ACC112 (cell line): ENCODE measurements at regions not wholly inside any gene's neighbourhood (a gene's known extent, or its start where the extent isn't known, plus 50 kb on each side); places are given as distances from the start of the nearest gene placed in this dataset.

Experiments used
- H2AFZ ChIP-seq: fragments of 200-600 bp; sonication (generic); one replicate; pipeline ENCODE4 v1.6.0; 2017; ENCODE audit warnings: antibody characterized with exemption, low read length; ENCODE audit not compliant: unreplicated experiment
- H3K27ac ChIP-seq: fragments of 200-600 bp; sonication (generic); 2 replicates; pipeline ENCODE4 v1.5.1; 2014; ENCODE audit warnings: low read depth, mild to moderate bottlenecking, antibody characterized with exemption, low read length, moderate library complexity
- H3K27me3 ChIP-seq: fragments of 200-600 bp; sonication (generic); 2 replicates; pipeline ENCODE4 v1.6.1; 2014; ENCODE audit warnings: mild to moderate bottlenecking, antibody characterized with exemption, low read length, moderate library complexity, mixed read lengths; ENCODE audit not compliant: insufficient read depth
- H3K36me3 ChIP-seq: fragments of 200-600 bp; sonication (generic); 2 replicates; pipeline ENCODE4 v1.6.1; 2016; ENCODE audit warnings: mild to moderate bottlenecking, antibody characterized with exemption, low read length, moderate library complexity, mixed read lengths; ENCODE audit not compliant: insufficient read depth
- H3K4me1 ChIP-seq: fragments of 200-600 bp; sonication (generic); one replicate; pipeline ENCODE4 v1.6.1; 2016; ENCODE audit warnings: low read length, mixed read lengths; ENCODE audit not compliant: insufficient read depth, unreplicated experiment, control insufficient read depth
- H3K4me3 ChIP-seq: fragments of 200-600 bp; sonication (generic); 2 replicates; pipeline ENCODE4 v1.5.1; 2014; ENCODE audit warnings: mild to moderate bottlenecking, low read depth, low read length
- H3K79me2 ChIP-seq: fragments of 200-600 bp; sonication (generic); one replicate; pipeline ENCODE4 v1.6.0; 2016; ENCODE audit warnings: low read length; ENCODE audit not compliant: control insufficient read depth, unreplicated experiment, insufficient read depth

DNA sequence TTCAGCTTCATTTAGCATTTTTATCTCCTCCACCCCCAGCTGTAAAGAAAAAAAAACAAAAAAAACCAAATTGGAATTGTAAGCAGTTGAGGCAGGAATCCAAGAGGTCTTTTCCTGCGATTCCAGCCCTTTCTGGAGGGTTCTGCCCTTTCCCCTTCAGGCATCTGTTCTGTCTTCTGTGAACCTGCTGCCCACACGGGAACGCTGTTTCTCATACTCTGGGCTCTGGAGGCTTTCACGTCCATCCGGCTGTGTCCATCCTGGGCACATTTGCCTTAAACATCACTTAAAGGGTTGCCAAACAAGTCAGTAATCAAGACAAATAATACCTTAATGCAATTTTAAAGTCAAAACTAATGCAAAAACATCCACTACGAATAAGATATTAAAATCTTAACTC, 302.8 kb upstream of the PITRM1 start:
- no peaks in the 10 kb centered on the region for H3K27me3 ChIP-seq
- no peaks in the 10 kb centered on the region for H3K36me3 ChIP-seq
- no peaks in the 10 kb centered on the region for H3K79me2 ChIP-seq
- H3K4me3 ChIP-seq, result no peak overlapping the region
- H2AFZ ChIP-seq, result no peak overlapping the region
- peaks cover 27% of the 10 kb centered on the region for H3K4me1 ChIP-seq
- H3K27ac ChIP-seq, result no peak overlapping the region

- no peaks in the 10 kb centered on the region for H3K36me3 ChIP-seq
- H3K27me3 ChIP-seq, result no peaks in the 10 kb centered on the region
- no peaks in the 10 kb centered on the region for H3K79me2 ChIP-seq
- H3K27ac ChIP-seq, result no peak overlapping the region
- H3K4me3 ChIP-seq, result no peak overlapping the region
- H3K4me1 ChIP-seq, result peaks cover 33% of the 10 kb centered on the region
- H2AFZ ChIP-seq, result no peak overlapping the region
Measured at GRCh38 chr10:3474266-3474665, 301.7 kb upstream of the PITRM1 start.

DNA sequence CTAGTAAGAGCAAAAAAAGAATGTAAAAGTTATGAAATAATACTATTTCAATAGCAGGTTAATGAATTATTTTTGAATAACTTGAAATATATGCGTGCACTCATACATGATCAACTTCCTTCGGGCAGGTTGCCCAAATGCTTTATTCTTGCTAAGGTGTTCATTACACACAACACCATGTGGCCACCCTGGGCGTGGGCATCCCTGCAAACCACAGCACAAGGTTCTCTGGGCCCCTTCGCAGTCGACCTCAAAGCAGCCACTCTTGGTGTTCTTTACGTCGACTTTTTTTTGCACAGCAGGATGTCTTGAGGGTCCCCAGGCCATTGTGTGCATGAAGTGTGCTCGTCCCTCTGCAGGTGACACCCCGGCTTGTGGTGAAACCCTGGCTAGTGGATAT, 300.7 kb upstream of the PITRM1 start:
- Histone ChIP-seq H3K4me3 (no peak overlapping the region), H3K27ac (no peak overlapping the region), H3K4me1 (peaks cover 39% of the 10 kb centered on the region), H3K79me2 (no peaks in the 10 kb centered on the region), H3K36me3 (no peaks in the 10 kb centered on the region), H3K27me3 (no peaks in the 10 kb centered on the region), H2AFZ (peak overlapping the region; percentile 80)

DNA sequence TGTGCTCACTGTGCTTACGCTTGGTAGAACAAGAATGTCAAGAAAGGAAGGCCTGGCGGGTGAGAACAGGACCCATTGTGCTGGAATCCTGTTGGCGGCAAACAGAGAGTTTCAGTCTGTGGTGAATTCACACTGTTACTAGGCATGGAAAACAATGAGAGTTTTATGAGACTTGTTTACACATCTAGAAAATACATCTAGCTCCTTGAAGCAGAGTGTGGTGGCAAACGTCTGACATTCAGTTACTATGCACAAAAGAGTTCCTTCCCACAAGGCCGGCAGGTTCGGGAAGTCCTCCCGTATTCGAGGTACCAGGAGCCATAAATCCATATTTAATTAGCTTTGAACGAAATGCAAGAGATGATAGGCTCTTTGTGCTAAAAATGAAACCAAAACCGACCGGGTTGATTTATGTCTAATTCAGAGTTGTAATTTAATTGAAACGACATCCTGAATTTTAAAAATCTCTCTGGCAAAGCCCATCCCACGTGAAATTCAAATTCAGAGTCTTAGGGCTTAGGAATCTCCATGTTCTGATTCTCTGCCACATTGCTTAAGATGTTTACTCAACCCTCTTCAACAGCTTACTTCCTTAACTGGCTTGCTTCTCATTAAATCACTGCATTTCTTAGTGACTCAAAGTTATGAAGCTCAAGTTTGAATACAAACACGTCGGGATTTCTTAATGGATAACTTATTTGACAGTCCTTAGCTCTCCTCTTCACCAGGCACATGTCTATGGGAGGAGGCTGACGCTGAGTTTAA, 299.9 kb upstream of the PITRM1 start:
- H3K36me3 ChIP-seq, result no peaks in the 10 kb centered on the region
- H3K4me1 ChIP-seq, result peaks cover 35% of the 10 kb centered on the region
- peak overlapping the region; percentile 59 for H3K27ac ChIP-seq
- peak overlapping the region; percentile 71 for H3K4me3 ChIP-seq
- peak overlapping the region; percentile 80 for H2AFZ ChIP-seq
- H3K79me2 ChIP-seq, result no peaks in the 10 kb centered on the region
- no peaks in the 10 kb centered on the region for H3K27me3 ChIP-seq

DNA sequence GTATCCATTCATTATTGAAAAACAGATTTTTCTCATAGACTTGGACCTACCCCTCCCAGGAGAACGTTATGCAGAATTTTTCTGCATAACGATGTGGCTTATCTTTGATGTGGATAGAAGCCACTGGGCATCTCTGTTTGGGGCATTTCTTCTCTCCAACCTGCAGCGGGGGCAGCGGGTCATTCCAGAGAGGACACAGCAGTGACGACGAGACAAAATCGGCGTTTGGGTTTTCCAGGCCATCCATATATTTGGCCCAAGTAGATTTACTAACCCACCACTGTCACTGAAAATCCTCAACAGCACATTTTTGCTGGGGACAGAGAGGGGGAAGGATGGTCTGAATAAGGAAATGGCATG, 299.3 kb upstream of the PITRM1 start:
- H2AFZ ChIP-seq, result peak overlapping the region; percentile 80
- H3K27ac ChIP-seq, result peak overlapping the region; percentile 59
- peaks cover 41% of the 10 kb centered on the region for H3K4me1 ChIP-seq
- H3K36me3 ChIP-seq, result no peaks in the 10 kb centered on the region
- H3K4me3 ChIP-seq, result peak overlapping the region; percentile 71; the same call in 1 of the 2 replicates
- H3K79me2 ChIP-seq, result no peaks in the 10 kb centered on the region
- H3K27me3 ChIP-seq, result no peaks in the 10 kb centered on the region

- H3K27ac ChIP-seq, result no peak overlapping the region
- H3K79me2 ChIP-seq, result no peaks in the 10 kb centered on the region
- peaks cover 44% of the 10 kb centered on the region for H3K4me1 ChIP-seq
- no peak overlapping the region for H2AFZ ChIP-seq
- no peak overlapping the region for H3K4me3 ChIP-seq
- no peaks in the 10 kb centered on the region for H3K36me3 ChIP-seq
- H3K27me3 ChIP-seq, result no peaks in the 10 kb centered on the region
Measured at GRCh38 chr10:3471472-3471871, 298.9 kb upstream of the PITRM1 start.

GRCh38 chr10:3470191-3470590, 297.6 kb upstream of the PITRM1 start:
- H3K27me3 ChIP-seq, result no peaks in the 10 kb centered on the region
- peaks cover 44% of the 10 kb centered on the region for H3K4me1 ChIP-seq
- no peak overlapping the region for H3K27ac ChIP-seq
- H2AFZ ChIP-seq, result no peak overlapping the region
- no peaks in the 10 kb centered on the region for H3K79me2 ChIP-seq
- no peak overlapping the region for H3K4me3 ChIP-seq
- H3K36me3 ChIP-seq, result no peaks in the 10 kb centered on the region

DNA sequence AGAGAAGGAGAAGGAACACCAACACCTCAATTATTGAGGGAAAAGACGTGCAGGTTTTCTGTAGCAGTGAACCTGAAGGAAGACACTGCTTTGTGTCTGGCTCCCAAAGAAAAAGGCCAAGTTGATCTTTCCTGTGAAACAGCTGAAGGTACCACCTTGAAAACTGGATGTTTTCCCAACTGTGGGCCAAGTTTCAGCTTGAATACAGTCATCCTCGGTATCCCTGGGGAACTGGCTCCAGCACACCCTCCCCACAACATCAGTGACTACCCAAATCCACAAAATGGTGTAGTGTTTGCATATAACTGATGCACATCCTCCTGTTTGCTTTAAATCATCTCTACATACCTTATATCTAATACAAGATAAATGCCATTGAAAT, 297.0 kb upstream of the PITRM1 start:
- H3K36me3 ChIP-seq, result no peaks in the 10 kb centered on the region
- H2AFZ ChIP-seq, result no peak overlapping the region
- H3K4me1 ChIP-seq, result peaks cover 44% of the 10 kb centered on the region
- H3K79me2 ChIP-seq, result no peaks in the 10 kb centered on the region
- H3K27me3 ChIP-seq, result no peaks in the 10 kb centered on the region
- H3K27ac ChIP-seq, result peak overlapping the region; percentile 100
- H3K4me3 ChIP-seq, result peak overlapping the region; percentile 64

DNA sequence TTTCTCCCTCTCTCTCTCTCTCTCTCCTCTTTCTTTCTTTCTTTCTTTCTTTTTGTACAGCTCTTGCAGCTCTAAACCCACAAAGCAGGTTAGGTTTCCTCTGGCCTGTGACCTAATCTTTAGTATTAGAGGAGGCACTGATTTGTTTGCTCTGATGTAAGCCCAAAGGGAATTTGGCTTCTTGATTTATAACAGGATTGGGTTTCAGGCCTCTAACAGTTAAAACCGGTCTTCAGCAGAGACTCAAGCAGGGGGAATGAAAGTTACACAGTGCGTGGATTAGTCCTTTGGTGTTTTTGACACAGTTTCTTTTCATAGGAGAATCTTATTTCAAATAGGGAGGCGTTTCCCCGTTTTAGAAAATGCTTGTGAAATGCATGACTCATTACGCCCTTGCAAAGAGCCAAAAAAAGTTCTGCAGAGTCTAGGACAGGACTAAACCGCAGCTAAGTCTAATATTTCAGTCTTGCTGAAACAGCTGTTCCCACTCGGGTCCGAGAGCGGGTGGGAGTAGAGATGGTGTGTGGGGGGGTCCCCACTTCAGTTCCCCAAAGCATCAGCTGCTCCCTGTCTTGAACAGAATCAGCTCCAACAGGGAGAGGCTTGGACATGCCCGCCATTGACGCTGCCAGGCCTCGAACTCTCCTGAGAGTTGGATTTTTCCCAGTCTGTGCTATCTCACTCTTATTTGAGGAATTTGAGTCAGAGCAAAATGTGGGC, 296.5 kb upstream of the PITRM1 start:
- no peaks in the 10 kb centered on the region for H3K27me3 ChIP-seq
- H3K4me3 ChIP-seq, result peak overlapping the region; percentile 64
- no peaks in the 10 kb centered on the region for H3K79me2 ChIP-seq
- peaks cover 44% of the 10 kb centered on the region for H3K4me1 ChIP-seq
- H2AFZ ChIP-seq, result no peak overlapping the region
- no peaks in the 10 kb centered on the region for H3K36me3 ChIP-seq
- peak overlapping the region; percentile 100 for H3K27ac ChIP-seq

DNA sequence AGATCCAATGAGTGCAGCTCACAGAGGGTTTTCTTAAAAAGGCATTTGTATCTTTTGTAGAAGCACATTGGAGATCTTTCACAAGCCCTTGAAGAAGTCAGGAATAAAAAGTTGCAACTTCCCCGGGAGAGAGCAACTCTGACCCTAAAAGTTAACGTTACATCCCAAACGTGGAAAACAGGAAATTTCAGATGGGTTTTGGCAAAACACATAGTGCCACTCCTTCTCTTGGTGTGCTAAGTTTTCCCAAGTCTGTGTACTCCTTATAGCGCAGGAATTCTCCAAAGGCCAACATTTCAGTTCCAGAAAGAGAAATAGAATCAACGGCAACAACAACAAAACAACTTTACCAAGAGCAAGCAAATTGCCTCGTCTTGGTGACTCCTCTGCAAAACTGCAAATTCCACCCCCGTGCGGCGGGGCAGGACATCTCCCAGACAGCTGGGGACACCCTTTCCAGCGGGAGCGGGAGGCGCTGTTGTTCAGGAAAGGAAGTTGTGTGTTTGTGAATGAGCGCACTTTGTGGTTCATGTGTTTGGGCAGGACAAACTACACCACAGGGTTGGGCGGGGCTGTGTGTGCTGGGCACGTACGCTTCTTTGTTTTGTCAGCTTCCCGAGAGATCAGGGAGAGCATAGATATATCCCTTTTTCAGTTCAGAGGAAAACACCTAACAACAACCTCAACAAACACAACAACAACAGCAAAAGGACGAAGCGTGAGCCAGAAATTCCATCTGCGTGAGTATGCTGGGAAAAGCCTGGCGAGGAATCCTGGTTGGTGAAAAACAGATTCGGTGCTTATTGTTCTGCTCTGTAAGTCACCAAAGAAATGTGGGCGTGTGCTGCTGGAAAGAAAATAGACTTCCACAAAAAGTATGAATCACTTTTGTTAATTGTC, 294.7 kb upstream of the PITRM1 start:
- no peaks in the 10 kb centered on the region for H3K27me3 ChIP-seq
- peak overlapping the region; percentile 64 for H3K4me3 ChIP-seq
- peak overlapping the region; percentile 81 for H2AFZ ChIP-seq
- no peaks in the 10 kb centered on the region for H3K36me3 ChIP-seq
- H3K27ac ChIP-seq, result peak overlapping the region; percentile 100
- H3K79me2 ChIP-seq, result no peaks in the 10 kb centered on the region
- peaks cover 33% of the 10 kb centered on the region for H3K4me1 ChIP-seq
